Smooth muscle cell of the brain vasculature (primary cell): ENCODE measurements at regions not wholly inside any gene's neighbourhood (a gene's known extent, or its start where the extent isn't known, plus 50 kb on each side); places are given as distances from the start of the nearest gene placed in this dataset.
"Not testable (repeated sequence)": the region's sequence is repeated elsewhere in the genome, so short reads cannot be mapped to it uniquely, and the experiment has no call there.

Source experiments
- DNase-seq: peaks from one replicate; pipeline ENCODE4 v3.0.0-alpha.2; 2012; ENCODE audit warnings: low read depth, low spot score

DNA sequence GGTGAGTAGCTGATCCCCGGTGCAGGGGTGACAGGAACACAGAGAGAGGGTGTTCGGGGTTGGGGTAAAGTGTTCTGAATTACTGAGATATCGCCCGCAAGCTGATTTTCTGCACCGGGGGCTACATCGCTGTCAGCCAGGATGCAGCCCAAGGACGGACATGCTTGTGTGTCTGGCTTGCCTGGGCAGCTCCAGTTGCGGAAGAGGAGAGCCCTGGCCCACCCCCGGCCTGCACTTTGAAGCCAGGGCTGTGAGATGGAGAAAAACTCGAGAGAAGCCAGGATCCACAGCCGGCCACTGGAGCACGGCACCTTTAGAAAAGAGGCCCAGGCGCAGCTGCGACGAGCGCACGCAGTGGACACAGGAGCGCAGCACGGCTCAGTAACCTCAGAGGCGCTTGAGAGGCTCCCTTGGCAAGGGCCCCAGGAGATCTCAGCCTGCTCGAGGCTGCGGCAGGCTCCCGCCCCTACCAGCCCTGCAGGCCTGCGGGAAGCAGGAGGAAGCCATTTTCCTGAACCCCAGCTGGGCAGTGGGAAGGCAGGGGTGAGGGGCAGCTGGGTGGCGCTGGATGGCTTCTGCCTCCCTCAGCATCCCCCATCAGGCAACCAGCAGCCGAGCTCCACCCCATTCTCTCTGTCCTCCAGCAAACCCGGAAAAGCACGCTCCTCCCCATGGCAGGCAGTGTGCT, 59.2 kb downstream of the C9orf50 start:
- no peak for DNase-seq

- no peak for DNase-seq
Observed at GRCh38 chr9:129560881-129561306, 60.0 kb downstream of the C9orf50 start.

DNA sequence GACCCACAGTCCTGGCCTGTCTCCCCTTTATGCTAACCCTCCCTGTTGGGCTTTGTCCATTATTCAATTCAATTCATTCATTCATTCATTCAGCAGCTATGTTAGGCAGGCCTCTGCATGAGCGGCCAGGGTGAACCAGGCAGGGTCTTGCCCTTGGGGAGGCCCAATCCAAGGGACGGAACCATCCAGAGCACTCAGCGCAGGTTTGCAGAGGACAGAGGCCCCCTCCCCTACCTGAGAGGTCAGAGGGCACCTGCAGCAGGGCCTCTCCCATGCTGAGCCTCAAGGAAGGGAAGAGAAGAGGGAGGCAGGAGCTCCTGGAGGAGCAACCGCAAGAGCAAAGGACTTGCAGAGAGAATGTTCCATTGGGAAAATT, 61.4 kb downstream of the C9orf50 start:
- DNase-seq = no peak

GRCh38 chr9:129558551-129559505, 62.1 kb downstream of the C9orf50 start:
- no peak for DNase-seq

GRCh38 chr9:129558063-129558550, 62.8 kb downstream of the C9orf50 start:
- DNase-seq = no peak

DNA sequence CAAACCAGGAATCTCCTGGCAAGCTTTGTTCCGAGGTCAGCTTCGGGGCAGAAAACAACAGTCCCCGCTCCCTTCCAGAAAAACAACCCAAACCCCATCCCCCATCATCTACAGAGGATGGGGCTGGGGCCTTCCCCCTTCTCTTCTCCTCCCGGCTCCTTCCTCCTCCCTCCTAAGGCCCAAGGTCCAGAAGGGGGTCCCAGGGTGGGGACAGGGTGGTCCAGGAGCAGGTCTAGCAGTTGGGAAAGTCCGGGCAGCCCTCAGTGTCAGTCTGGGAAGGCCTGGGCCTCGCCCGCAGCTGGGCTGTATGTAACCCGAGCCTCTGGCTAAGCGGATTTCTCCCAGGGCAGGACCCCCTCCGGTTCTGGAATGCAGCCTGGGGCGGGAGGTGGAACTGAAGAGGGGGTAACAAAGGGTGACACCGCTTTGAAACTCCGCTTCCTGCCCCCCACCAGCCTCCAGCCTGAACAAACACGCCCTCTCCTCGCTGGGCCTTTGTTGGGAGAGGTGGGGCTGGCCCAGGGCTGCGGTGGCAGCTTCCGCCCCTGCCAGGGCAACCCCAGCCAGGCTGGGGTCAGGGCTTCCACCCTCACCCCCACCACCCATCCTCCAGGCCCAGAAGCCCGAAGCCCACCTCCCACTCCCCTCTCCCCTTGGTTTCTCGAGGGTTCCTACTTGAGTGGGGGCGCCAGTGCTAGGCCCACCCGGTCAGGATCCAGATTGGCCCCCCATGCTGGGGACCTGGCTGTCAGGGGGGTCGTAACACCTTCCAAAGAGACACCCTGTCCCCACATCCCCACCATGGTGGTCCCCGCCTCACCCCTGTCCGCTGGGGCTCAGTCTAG, 63.5 kb downstream of the C9orf50 start:
- peak; percentile 89 for DNase-seq

DNA sequence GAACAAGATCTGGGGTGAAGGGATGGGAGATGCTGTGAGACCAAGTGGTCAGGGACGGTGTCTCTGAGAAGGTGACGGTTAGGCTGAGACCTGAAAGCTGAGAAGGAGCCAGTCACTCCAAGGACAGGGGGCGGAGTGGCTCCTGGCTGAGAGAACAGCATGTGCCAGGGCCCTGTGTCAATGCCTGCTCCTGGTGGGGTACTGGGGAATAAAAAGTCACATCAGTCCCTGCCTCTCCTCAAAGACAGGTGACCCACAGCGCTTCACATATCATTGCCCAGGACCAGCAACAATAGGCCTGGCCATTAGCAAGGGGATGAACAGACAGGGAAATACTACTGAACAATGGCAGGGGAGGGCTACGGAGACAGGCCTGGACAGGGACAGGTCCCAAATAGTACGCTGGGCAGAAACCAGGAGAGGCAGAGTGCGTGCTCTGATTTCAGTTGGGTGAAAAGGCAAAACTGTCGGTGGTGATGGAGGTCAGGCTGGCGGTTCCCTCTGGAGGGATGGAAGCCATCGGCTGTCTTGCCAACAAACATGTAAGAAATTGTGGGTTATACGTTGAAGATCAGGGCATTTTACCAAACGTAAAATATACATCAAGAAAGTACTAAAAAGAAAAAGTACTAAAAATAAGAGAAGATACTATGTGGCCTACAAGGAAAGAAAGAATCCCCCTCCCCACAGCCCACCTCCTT, 64.3 kb downstream of the C9orf50 start:
- DNase-seq = no peak

GRCh38 chr9:129555512-129556215, 65.2 kb downstream of the C9orf50 start:
- DNase-seq = no peak

DNA sequence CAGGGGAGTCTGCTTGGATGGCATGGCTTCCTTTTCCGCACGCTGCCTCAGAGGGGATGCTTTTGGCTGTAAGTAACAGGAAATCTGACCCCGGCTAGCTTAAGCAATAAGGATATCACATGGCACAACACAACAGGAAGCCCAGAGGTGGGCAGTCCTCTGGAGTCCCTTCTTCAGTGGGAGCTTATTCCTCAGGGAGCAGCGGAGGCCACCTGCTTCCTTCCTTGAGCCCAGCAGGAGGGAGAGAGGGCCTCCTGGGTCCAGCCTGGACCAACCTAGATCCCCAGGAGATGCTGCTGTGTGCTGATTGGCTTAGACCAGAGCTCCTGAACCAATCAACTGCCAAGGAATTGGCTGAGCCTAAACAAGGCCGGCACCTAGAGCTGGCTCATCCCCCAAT, 66.3 kb downstream of the C9orf50 start:
- DNase-seq = no peak

DNA sequence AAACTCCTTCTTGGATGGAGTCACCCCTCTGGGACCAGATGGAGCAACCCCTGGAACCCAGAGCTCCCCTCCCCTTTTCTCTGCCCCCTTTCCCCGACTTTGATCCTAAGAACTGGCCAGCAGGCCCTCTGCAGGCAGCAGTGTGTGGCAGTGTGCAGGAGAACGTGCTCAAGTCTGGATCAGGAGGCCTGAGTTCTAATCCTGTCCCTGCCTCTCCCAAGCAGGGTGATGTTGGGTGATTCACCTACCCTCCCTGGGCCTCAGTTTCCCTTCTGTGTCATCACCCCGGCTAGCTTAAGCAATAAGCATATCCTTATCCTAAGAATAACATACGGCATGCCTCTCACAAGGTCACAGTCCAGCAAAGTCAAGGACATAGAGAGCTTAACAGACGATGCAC, 67.6 kb downstream of the C9orf50 start:
- DNase-seq = no peak

- no peak for DNase-seq
Observed at GRCh38 chr9:129552064-129552463, 68.8 kb downstream of the C9orf50 start.

- no peak for DNase-seq
Observed at GRCh38 chr9:129551393-129551973, 69.4 kb downstream of the C9orf50 start.

DNA sequence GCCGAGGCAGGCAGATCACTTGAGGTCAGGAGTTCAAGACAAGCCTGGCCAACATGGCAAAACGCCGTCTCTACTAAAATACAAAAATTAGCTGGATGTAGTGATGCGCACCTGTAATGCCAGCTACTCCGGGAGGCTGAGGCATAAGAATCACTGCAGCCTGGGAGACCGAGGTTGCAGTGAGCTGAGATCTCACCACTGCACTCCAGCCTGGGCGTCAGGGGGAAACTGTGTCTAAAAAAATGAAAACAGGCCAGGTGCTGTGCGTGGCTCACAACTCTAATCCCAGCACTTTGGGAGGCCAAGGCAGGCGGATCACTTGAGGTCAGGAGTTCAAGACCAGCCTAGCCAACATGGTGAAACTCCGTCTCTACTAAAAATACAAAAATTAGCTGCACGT, 69.9 kb downstream of the C9orf50 start:
- DNase-seq = not testable (repeated sequence)

- no peak for DNase-seq
Observed at GRCh38 chr9:129550199-129550839, 70.6 kb downstream of the C9orf50 start.

- no peak for DNase-seq
Observed at GRCh38 chr9:129549684-129550083, 71.2 kb downstream of the C9orf50 start.

GRCh38 chr9:129549139-129549538, 71.8 kb downstream of the C9orf50 start:
- DNase-seq = no peak

- DNase-seq = no peak
Observed at GRCh38 chr9:129548571-129549135, 72.2 kb downstream of the C9orf50 start.

GRCh38 chr9:129547869-129548570, 72.9 kb downstream of the C9orf50 start:
- no peak for DNase-seq

- no peak for DNase-seq
Observed at GRCh38 chr9:129547063-129547462, 73.8 kb downstream of the C9orf50 start.
